ENCODE measurements at regions not wholly inside any gene's neighbourhood (a gene's known extent, or its start where the extent isn't known, plus 50 kb on each side); places are given as distances from the start of the nearest gene placed in this dataset.

DNA sequence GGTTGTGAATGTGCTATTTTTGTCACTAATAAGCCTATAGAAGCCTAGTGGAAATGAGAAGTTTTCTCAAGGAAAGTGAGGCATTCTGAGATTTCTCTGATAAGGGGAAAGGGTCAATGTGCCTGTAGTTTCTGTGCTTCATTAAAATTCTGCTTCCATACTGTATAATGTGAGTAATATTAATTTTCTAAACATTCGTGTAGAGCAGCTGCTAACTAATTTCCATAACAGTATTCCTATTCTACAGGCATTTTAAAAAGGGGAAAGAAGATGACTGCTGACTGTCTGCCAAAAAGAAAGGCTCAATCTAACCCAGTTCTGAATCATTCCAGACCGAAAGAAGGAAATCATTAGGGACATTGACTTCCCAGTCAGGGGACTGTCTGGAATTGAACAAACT is 293.3 kb upstream of the TMPO start:
- TF ChIP-seq POLR2A (IDR thresholded peaks at IDR 0.05) = no peak
- TF ChIP-seq, protein P1, sequence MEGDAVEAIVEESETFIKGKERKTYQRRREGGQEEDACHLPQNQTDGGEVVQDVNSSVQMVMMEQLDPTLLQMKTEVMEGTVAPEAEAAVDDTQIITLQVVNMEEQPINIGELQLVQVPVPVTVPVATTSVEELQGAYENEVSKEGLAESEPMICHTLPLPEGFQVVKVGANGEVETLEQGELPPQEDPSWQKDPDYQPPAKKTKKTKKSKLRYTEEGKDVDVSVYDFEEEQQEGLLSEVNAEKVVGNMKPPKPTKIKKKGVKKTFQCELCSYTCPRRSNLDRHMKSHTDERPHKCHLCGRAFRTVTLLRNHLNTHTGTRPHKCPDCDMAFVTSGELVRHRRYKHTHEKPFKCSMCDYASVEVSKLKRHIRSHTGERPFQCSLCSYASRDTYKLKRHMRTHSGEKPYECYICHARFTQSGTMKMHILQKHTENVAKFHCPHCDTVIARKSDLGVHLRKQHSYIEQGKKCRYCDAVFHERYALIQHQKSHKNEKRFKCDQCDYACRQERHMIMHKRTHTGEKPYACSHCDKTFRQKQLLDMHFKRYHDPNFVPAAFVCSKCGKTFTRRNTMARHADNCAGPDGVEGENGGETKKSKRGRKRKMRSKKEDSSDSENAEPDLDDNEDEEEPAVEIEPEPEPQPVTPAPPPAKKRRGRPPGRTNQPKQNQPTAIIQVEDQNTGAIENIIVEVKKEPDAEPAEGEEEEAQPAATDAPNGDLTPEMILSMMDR (IDR thresholded peaks at IDR 0.05) = no peak
- no peak for TF ChIP-seq POLR2AphosphoS5 (IDR thresholded peaks at IDR 0.05)
- no peaks in the 10 kb centered on the region for H3K9me3 ChIP-seq
- H3K4me1 ChIP-seq = no peaks in the 10 kb centered on the region
- peaks cover 0 to 4% of the 10 kb centered on the region in 2 donors for H3K27me3 ChIP-seq
- H3K36me3 ChIP-seq = no peaks in the 10 kb centered on the region
- intact Hi-C loops (cut with DNase I; ENCODE audit: low total_unique reads) = no loop called here
- no peak overlapping the region for H3K4me3 ChIP-seq
- no peak for DNase-seq (ENCODE audit: low spot score in 2 of 2)
- H3K27ac ChIP-seq = no peak overlapping the region

DNA sequence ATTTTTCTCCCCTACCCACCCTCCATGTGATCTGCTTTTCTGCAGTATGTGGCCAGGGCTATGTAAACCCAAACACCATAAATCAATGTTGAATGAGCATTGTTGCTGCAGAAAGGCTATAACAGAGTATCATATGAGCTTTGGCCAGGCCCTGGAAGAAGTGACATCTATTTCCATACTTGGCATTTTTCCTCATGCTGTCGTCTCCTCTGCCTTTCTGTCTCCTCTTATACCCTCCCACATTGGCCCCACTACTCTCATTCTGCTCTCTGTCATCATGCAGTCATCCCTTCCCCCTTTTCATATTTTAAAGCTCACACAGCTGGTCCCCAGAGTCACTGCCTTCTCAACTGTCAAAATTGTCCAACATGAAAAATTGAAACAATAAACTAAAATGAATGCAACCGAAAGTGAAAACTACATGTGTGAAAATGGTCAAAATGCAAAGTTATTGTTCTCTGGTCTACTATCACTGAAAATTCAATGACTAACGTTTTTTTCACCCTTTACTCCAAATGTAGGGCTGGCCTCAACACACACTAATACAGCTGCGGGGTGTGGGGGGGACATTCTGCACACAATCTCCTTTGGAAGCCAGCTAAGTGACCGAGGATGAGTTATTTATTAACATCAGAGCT is 290.7 kb upstream of the TMPO start:
- no peak overlapping the region for H3K27ac ChIP-seq
- no peak overlapping the region for H3K4me3 ChIP-seq
- H3K27me3 ChIP-seq = peaks cover 0 to 4% of the 10 kb centered on the region in 2 donors
- no peaks in the 10 kb centered on the region for H3K9me3 ChIP-seq
- intact Hi-C loops (cut with DNase I; ENCODE audit: low total_unique reads) = no loop called here
- H3K36me3 ChIP-seq = no peaks in the 10 kb centered on the region
- no peaks in the 10 kb centered on the region for H3K4me1 ChIP-seq
- DNase-seq (ENCODE audit: low spot score in 2 of 2) = no peak
- TF ChIP-seq, protein P1 (IDR thresholded peaks at IDR 0.05) = no peak
- TF ChIP-seq POLR2AphosphoS5 (IDR thresholded peaks at IDR 0.05) (no peak), POLR2A (IDR thresholded peaks at IDR 0.05) (no peak)

DNA sequence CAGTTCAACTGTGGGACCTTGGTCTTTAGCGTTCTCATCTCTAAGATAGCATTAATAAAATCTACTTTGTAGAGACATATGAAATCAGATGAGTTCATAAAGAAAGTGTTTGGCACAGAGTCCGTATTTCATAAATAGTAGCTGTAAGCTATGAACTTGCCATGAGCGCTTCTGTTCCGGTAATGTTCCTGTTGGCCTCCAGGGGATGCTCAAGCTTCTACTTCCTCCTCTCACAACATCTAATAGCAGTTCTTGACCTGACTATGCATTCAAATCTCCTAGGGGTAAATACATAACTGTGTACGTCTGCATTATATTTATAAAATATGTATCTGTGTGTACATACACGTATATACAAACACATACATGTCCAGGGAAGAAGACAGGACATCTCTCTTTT is 288.2 kb upstream of the TMPO start:
- intact Hi-C loops (cut with DNase I; ENCODE audit: low total_unique reads) = no loop called here
- TF ChIP-seq POLR2AphosphoS5 (IDR thresholded peaks at IDR 0.05) (no peak), POLR2A (IDR thresholded peaks at IDR 0.05) (no peak)
- TF ChIP-seq, protein P1 (IDR thresholded peaks at IDR 0.05) = no peak
- no peaks in the 10 kb centered on the region for H3K4me1 ChIP-seq
- H3K27ac ChIP-seq = no peak overlapping the region
- no peak overlapping the region for H3K4me3 ChIP-seq
- no peaks in the 10 kb centered on the region for H3K9me3 ChIP-seq
- no peaks in the 10 kb centered on the region for H3K27me3 ChIP-seq
- H3K36me3 ChIP-seq = no peaks in the 10 kb centered on the region
- no peak for DNase-seq (ENCODE audit: low spot score in 2 of 2)

DNA sequence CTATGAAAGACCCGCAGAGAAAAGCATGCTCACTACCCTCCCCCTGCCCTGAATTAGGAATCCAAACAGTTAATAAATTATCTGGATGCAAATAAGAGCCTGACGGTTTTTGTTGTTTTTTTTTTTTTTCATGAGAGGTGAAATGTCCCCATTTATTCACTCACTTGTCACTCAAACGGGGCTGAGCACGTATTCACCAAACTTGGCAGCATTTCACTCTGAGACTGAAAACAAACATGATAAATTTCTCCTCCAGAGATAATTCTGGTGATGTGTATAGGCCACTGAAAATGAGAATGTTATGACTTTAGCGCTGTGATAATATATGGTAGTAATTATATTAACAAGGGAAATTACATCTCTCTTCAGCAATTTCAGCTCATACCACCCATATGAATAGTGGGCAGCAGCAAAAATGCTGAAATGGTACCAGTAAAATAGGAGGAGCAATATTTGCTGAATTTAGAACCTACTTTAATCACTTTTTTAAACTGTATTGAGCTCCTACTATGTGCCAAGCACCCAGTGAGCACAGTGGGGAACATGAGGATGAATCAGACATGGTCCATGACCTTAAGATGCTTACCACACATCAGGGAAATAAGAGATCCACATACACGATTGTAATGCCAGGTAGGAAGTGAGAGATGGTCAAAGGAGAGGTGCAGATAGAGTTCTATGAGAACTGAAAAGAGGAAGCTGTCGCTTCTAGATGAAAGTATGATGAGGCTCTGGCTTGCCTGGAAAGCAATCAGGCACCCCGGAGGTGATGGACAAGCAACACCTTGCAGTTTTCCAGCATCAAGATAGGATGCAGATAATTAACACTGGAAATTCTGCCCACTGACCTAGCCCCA is 286.5 kb upstream of the TMPO start:
- H3K27ac ChIP-seq = no peak overlapping the region
- no peaks in the 10 kb centered on the region for H3K36me3 ChIP-seq
- H3K27me3 ChIP-seq = no peaks in the 10 kb centered on the region
- DNase-seq (ENCODE audit: low spot score in 2 of 2) = no peak
- intact Hi-C loops (cut with DNase I; ENCODE audit: low total_unique reads) = no loop called here
- H3K4me3 ChIP-seq = no peak overlapping the region
- H3K9me3 ChIP-seq = no peaks in the 10 kb centered on the region
- H3K4me1 ChIP-seq = no peaks in the 10 kb centered on the region
- TF ChIP-seq, protein P1 (IDR thresholded peaks at IDR 0.05) = no peak
- no peak for TF ChIP-seq POLR2A (IDR thresholded peaks at IDR 0.05)
- TF ChIP-seq POLR2AphosphoS5 (IDR thresholded peaks at IDR 0.05) = no peak

DNA sequence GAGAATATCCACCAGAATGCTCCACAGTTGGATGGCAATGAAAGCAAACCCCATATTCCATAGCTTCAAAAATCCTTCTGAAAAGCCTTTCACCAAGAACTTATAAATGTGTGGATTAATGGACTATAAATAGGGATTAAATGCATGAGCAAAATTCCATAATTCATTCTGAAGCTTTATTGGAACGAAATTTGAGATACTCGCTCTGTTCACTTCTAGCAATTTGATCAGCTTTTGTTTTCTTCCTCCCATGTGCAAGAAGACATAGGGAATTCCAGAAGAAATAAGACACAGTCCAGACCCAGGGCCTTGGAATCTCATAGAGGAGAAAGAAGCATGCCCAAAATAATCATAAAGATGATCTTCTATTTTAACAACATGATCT is 285.9 kb upstream of the TMPO start:
- intact Hi-C loops (cut with DNase I; ENCODE audit: low total_unique reads) = no loop called here
- H3K4me1 ChIP-seq = no peaks in the 10 kb centered on the region
- no peaks in the 10 kb centered on the region for H3K27me3 ChIP-seq
- no peak overlapping the region for H3K27ac ChIP-seq
- no peak for DNase-seq (ENCODE audit: low spot score in 2 of 2)
- H3K4me3 ChIP-seq = no peak overlapping the region
- no peaks in the 10 kb centered on the region for H3K9me3 ChIP-seq
- TF ChIP-seq POLR2AphosphoS5 (IDR thresholded peaks at IDR 0.05) (no peak), POLR2A (IDR thresholded peaks at IDR 0.05) (no peak)
- TF ChIP-seq, protein P1 (IDR thresholded peaks at IDR 0.05) = no peak
- no peaks in the 10 kb centered on the region for H3K36me3 ChIP-seq

Measured in breast epithelium (tissue), 4 donors.